A673 (cell line): ENCODE measurements at regions not wholly inside any gene's neighbourhood (a gene's known extent, or its start where the extent isn't known, plus 50 kb on each side); places are given as distances from the start of the nearest gene placed in this dataset.

Experiments used
- EZH2 ChIP-seq: fragments of 200-600 bp; sonication (generic); IDR thresholded peaks from 2 replicates; pipeline ENCODE4 v1.6.1; 2017; ENCODE audit warnings: borderline replicate concordance, low read depth, mild to moderate bottlenecking, mixed read lengths, antibody characterized with exemption, low read length; ENCODE audit not compliant: poor library complexity, severe bottlenecking
- TF ChIP-seq, protein P1 (sequence below): fragments of 300-800, 200-600 bp; sonication (generic); conservative IDR thresholded peaks from 2 replicates; pipeline ENCODE4 v1.5.1; 2017; ENCODE audit warnings: low read depth, mild to moderate bottlenecking, antibody characterized with exemption, low read length, moderate library complexity, mixed read lengths

DNA sequence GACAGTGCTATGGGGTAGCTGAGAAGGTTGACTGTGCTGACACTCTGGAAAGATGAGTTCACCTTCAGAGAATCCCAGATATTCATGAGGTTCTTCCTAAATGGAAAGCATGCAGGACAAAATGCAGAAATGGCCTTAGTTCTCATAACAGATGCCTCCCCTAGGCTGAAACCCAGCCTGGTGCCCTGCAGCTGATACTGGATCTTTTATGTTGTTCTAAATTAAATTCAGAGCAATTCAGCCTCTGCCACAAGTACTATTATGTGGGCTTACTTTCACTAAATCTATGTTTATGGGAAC, 172.0 kb upstream of the SERPINE2 start:
- TF ChIP-seq, protein P1, sequence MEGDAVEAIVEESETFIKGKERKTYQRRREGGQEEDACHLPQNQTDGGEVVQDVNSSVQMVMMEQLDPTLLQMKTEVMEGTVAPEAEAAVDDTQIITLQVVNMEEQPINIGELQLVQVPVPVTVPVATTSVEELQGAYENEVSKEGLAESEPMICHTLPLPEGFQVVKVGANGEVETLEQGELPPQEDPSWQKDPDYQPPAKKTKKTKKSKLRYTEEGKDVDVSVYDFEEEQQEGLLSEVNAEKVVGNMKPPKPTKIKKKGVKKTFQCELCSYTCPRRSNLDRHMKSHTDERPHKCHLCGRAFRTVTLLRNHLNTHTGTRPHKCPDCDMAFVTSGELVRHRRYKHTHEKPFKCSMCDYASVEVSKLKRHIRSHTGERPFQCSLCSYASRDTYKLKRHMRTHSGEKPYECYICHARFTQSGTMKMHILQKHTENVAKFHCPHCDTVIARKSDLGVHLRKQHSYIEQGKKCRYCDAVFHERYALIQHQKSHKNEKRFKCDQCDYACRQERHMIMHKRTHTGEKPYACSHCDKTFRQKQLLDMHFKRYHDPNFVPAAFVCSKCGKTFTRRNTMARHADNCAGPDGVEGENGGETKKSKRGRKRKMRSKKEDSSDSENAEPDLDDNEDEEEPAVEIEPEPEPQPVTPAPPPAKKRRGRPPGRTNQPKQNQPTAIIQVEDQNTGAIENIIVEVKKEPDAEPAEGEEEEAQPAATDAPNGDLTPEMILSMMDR, result no peak
- TF ChIP-seq EZH2, result no peak
